ENCODE measurements at regions not wholly inside any gene's neighbourhood (a gene's known extent, or its start where the extent isn't known, plus 50 kb on each side); places are given as distances from the start of the nearest gene placed in this dataset.

GRCh38 chr7:52475001-52475582 lies 560.3 kb upstream of the POM121L12 start:
- TF ChIP-seq POLR2A (IDR thresholded peaks at IDR 0.05), result no peak
- no peak for TF ChIP-seq CTCF (IDR thresholded peaks at IDR 0.05)
